NCI-H2171 (cell line): ENCODE measurements at regions not wholly inside any gene's neighbourhood (a gene's known extent, or its start where the extent isn't known, plus 50 kb on each side); places are given as distances from the start of the nearest gene placed in this dataset.

Source experiments
- DNase-seq: peaks from one replicate; lab custom pipeline; 2025; lab: John Stamatoyannopoulos, UW

GRCh38 chr10:55374060-55374459 lies 573.0 kb upstream of the PCDH15 start:
- DNase-seq = no peak

- no peak for DNase-seq
Observed at GRCh38 chr10:55369670-55370420, 568.8 kb upstream of the PCDH15 start.

GRCh38 chr10:55368467-55368866 lies 567.4 kb upstream of the PCDH15 start:
- no peak for DNase-seq

- no peak for DNase-seq
Observed at GRCh38 chr10:55367555-55367954, 566.5 kb upstream of the PCDH15 start.

- DNase-seq = no peak
Observed at GRCh38 chr10:55358539-55358938, 557.5 kb upstream of the PCDH15 start.

GRCh38 chr10:55353414-55353813 lies 552.4 kb upstream of the PCDH15 start:
- DNase-seq = no peak

- no peak for DNase-seq
Observed at GRCh38 chr10:55351431-55351830, 550.4 kb upstream of the PCDH15 start.

GRCh38 chr10:55348534-55348933 lies 547.5 kb upstream of the PCDH15 start:
- DNase-seq = no peak

GRCh38 chr10:55330486-55330885 lies 529.5 kb upstream of the PCDH15 start:
- DNase-seq = no peak

GRCh38 chr10:55329796-55330195 lies 528.8 kb upstream of the PCDH15 start:
- no peak for DNase-seq

- DNase-seq = no peak
Observed at GRCh38 chr10:55320187-55320700, 519.2 kb upstream of the PCDH15 start.

GRCh38 chr10:55311848-55312635 lies 511.0 kb upstream of the PCDH15 start:
- DNase-seq = no peak

GRCh38 chr10:55310143-55310542 lies 509.1 kb upstream of the PCDH15 start:
- DNase-seq = no peak

GRCh38 chr10:55305285-55305684 lies 504.3 kb upstream of the PCDH15 start:
- DNase-seq = no peak

- no peak for DNase-seq
Observed at GRCh38 chr10:55287346-55287745, 486.3 kb upstream of the PCDH15 start.

GRCh38 chr10:55283031-55283430 lies 482.0 kb upstream of the PCDH15 start:
- DNase-seq = no peak

- DNase-seq = no peak
Observed at GRCh38 chr10:55280696-55281095, 479.7 kb upstream of the PCDH15 start.

GRCh38 chr10:55277549-55277948 lies 476.5 kb upstream of the PCDH15 start:
- DNase-seq = no peak

GRCh38 chr10:55274367-55274766 lies 473.3 kb upstream of the PCDH15 start:
- no peak for DNase-seq

GRCh38 chr10:55273946-55274345 lies 472.9 kb upstream of the PCDH15 start:
- DNase-seq = no peak

- no peak for DNase-seq
Observed at GRCh38 chr10:55272886-55273285, 471.9 kb upstream of the PCDH15 start.

- no peak for DNase-seq
Observed at GRCh38 chr10:55266797-55267196, 465.8 kb upstream of the PCDH15 start.

- DNase-seq = no peak
Observed at GRCh38 chr10:55263327-55263726, 462.3 kb upstream of the PCDH15 start.
